ENCODE measurements at regions not wholly inside any gene's neighbourhood (a gene's known extent, or its start where the extent isn't known, plus 50 kb on each side); places are given as distances from the start of the nearest gene placed in this dataset.
"Not testable (repeated sequence)": the region's sequence is repeated elsewhere in the genome, so short reads cannot be mapped to it uniquely, and the experiment has no call there.

- no peak for DNase-seq
These were observed 150.5 kb upstream of the PRR20G start for GRCh38 chr3:127438371-127438770.

- DNase-seq: not testable (repeated sequence)
These were observed 147.5 kb upstream of the PRR20G start for GRCh38 chr3:127435299-127435698.

GRCh38 chr3:127431066-127431465 lies 143.2 kb upstream of the PRR20G start:
- peak; percentile 2 for DNase-seq

- DNase-seq: no peak
These were observed 140.6 kb upstream of the PRR20G start for GRCh38 chr3:127428344-127428997.

- DNase-seq: no peak
These were observed 139.8 kb upstream of the PRR20G start for GRCh38 chr3:127427666-127428065.

- no peak for DNase-seq
These were observed 139.3 kb upstream of the PRR20G start for GRCh38 chr3:127427156-127427555.

- no peak for DNase-seq
These were observed 138.8 kb upstream of the PRR20G start for GRCh38 chr3:127426444-127427153.

- no peak for DNase-seq
These were observed 137.9 kb upstream of the PRR20G start for GRCh38 chr3:127425505-127426443.

GRCh38 chr3:127424766-127425504 lies 137.1 kb upstream of the PRR20G start:
- no peak for DNase-seq

GRCh38 chr3:127423856-127424765 lies 136.3 kb upstream of the PRR20G start:
- no peak for DNase-seq

GRCh38 chr3:127422663-127423375 lies 135.0 kb upstream of the PRR20G start:
- no peak for DNase-seq

GRCh38 chr3:127421943-127422662 lies 134.3 kb upstream of the PRR20G start:
- no peak for DNase-seq

GRCh38 chr3:127420829-127421228 lies 133.0 kb upstream of the PRR20G start:
- DNase-seq: no peak

- DNase-seq: no peak
These were observed 132.1 kb upstream of the PRR20G start for GRCh38 chr3:127419641-127420553.

GRCh38 chr3:127419182-127419581 lies 131.3 kb upstream of the PRR20G start:
- DNase-seq: no peak

GRCh38 chr3:127418560-127419147 lies 130.8 kb upstream of the PRR20G start:
- DNase-seq: no peak

GRCh38 chr3:127417709-127418559 lies 130.1 kb upstream of the PRR20G start:
- DNase-seq: no peak

Data from fibroblast of skin of back (primary cell).